ENCODE measurements at regions not wholly inside any gene's neighbourhood (a gene's known extent, or its start where the extent isn't known, plus 50 kb on each side); places are given as distances from the start of the nearest gene placed in this dataset.

DNA sequence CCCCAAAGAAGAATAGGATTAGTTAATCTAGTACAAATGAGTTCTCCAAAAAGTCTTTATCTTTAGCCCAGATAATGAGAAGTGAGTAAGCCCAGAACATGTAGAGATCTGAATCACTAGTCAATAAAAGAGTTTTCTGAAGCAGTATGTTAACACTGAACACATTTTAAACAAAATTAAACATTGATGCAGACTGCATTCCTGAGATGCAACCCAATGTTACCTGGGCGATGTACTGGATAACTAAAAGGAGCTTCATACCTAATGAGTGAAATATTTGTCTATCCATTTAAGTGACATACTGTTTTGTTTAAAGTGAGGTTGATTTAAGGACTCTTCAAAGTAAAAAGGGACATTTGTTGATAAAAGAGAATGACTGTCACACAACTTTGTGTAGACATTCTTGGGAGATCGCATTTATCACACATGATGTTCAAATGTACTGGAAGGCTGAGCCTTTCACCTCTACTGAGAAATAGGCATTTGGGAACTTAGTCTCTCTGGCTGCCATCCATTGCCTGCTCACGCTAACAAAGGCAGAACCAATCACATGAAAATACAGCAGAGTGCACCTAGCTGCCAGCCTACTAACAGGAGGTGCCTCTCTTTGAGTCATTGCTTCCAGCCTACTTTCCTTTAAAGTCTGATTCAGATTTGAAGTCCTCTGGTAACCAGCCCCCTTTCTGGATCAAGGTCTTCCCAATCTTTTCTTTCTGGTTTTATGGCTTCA lies 287.7 kb downstream of the BTG1 start:
- no peak for TF ChIP-seq POLR2A (IDR thresholded peaks at IDR 0.05)
- TF ChIP-seq, protein P1, sequence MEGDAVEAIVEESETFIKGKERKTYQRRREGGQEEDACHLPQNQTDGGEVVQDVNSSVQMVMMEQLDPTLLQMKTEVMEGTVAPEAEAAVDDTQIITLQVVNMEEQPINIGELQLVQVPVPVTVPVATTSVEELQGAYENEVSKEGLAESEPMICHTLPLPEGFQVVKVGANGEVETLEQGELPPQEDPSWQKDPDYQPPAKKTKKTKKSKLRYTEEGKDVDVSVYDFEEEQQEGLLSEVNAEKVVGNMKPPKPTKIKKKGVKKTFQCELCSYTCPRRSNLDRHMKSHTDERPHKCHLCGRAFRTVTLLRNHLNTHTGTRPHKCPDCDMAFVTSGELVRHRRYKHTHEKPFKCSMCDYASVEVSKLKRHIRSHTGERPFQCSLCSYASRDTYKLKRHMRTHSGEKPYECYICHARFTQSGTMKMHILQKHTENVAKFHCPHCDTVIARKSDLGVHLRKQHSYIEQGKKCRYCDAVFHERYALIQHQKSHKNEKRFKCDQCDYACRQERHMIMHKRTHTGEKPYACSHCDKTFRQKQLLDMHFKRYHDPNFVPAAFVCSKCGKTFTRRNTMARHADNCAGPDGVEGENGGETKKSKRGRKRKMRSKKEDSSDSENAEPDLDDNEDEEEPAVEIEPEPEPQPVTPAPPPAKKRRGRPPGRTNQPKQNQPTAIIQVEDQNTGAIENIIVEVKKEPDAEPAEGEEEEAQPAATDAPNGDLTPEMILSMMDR (IDR thresholded peaks at IDR 0.05) = no peak
- no peak for TF ChIP-seq POLR2AphosphoS5 (IDR thresholded peaks at IDR 0.05)
